ENCODE measurements at regions not wholly inside any gene's neighbourhood (a gene's known extent, or its start where the extent isn't known, plus 50 kb on each side); places are given as distances from the start of the nearest gene placed in this dataset.
"Not testable (repeated sequence)": the region's sequence is repeated elsewhere in the genome, so short reads cannot be mapped to it uniquely, and the experiment has no call there.

GRCh38 chr17:30713805-30714204, 110.7 kb downstream of the CRLF3 start:
- not testable (repeated sequence) for DNase-seq (ENCODE audit: low read depth in 1 of 2, low spot score in 1 of 2)

- not testable (repeated sequence) for DNase-seq (ENCODE audit: low read depth in 1 of 2, low spot score in 1 of 2)
Observed at GRCh38 chr17:30712859-30713258, 111.6 kb downstream of the CRLF3 start.

- DNase-seq (ENCODE audit: low read depth in 1 of 2, low spot score in 1 of 2) = not testable (repeated sequence)
Observed at GRCh38 chr17:30711626-30712507, 112.6 kb downstream of the CRLF3 start.

- DNase-seq (ENCODE audit: low read depth in 1 of 2, low spot score in 1 of 2) = not testable (repeated sequence)
Observed at GRCh38 chr17:30711176-30711575, 113.3 kb downstream of the CRLF3 start.

- DNase-seq (ENCODE audit: low read depth in 1 of 2, low spot score in 1 of 2) = not testable (repeated sequence)
Observed at GRCh38 chr17:30710276-30711088, 114.0 kb downstream of the CRLF3 start.

- not testable (repeated sequence) for DNase-seq (ENCODE audit: low read depth in 1 of 2, low spot score in 1 of 2)
Observed at GRCh38 chr17:30709561-30710275, 114.8 kb downstream of the CRLF3 start.

GRCh38 chr17:30709096-30709495, 115.4 kb downstream of the CRLF3 start:
- DNase-seq (ENCODE audit: low read depth in 1 of 2, low spot score in 1 of 2) = not testable (repeated sequence)

- peak; percentile 34 to 54 for DNase-seq (ENCODE audit: low read depth in 1 of 2, low spot score in 1 of 2)
Observed at GRCh38 chr17:30708241-30709078, 116.0 kb downstream of the CRLF3 start.

GRCh38 chr17:30707724-30708240, 116.7 kb downstream of the CRLF3 start:
- DNase-seq (ENCODE audit: low read depth in 1 of 2, low spot score in 1 of 2) = not testable (repeated sequence)

GRCh38 chr17:30706461-30707335, 117.8 kb downstream of the CRLF3 start:
- not testable (repeated sequence) for DNase-seq (ENCODE audit: low read depth in 1 of 2, low spot score in 1 of 2)

- DNase-seq (ENCODE audit: low read depth in 1 of 2, low spot score in 1 of 2) = not testable (repeated sequence)
Observed at GRCh38 chr17:30706004-30706403, 118.5 kb downstream of the CRLF3 start.

- no peak for DNase-seq (ENCODE audit: low read depth in 1 of 2, low spot score in 1 of 2)
Observed at GRCh38 chr17:30701498-30701989, 122.9 kb downstream of the CRLF3 start.

GRCh38 chr17:30700833-30701232, 123.7 kb downstream of the CRLF3 start:
- not testable (repeated sequence) for DNase-seq (ENCODE audit: low read depth in 1 of 2, low spot score in 1 of 2)

GRCh38 chr17:30697619-30698460, 126.7 kb downstream of the CRLF3 start:
- DNase-seq (ENCODE audit: low read depth in 1 of 2, low spot score in 1 of 2) = peak; percentile 61 to 62

- no peak for DNase-seq (ENCODE audit: low read depth in 1 of 2, low spot score in 1 of 2)
Observed at GRCh38 chr17:30696234-30696633, 128.3 kb downstream of the CRLF3 start.

GRCh38 chr17:30695265-30695811, 129.2 kb downstream of the CRLF3 start:
- not testable (repeated sequence) for DNase-seq (ENCODE audit: low read depth in 1 of 2, low spot score in 1 of 2)

GRCh38 chr17:30693772-30694171, 130.7 kb downstream of the CRLF3 start:
- peak in 1 of 2 donors; percentile 14 for DNase-seq (ENCODE audit: low read depth in 1 of 2, low spot score in 1 of 2)

All from activated T-helper 1 cell treated with anti-CD3 and anti-CD28 coated beads, Interleukin-2, amount 50 U/mL, for 16 hours (primary cell).